Body of pancreas (tissue), 4 donors: ENCODE measurements at regions not wholly inside any gene's neighbourhood (a gene's known extent, or its start where the extent isn't known, plus 50 kb on each side); places are given as distances from the start of the nearest gene placed in this dataset.
A peak's percentile ranks its signal among the peaks of the same experiment; 100 is the strongest.

Source experiments
- ATAC-seq: fragments of 150-250 bp; one replicate; pipeline ENCODE4 v1.9.1; 2016
- DNase-seq, 4 donors: peaks; one replicate each; pipeline ENCODE4 v3.0.0-alpha.2; 2019
- H3K27ac ChIP-seq, 4 donors: fragments of 200-600 bp; sonication (generic); 1 replicate in 3 of 4; 2 replicates in 1 of 4; pipeline versions ENCODE4 v1.5.1 to v1.6.1; 2016 to 2019; ENCODE audit warnings: mild to moderate bottlenecking in 1 of 4, mixed read lengths in 1 of 4, moderate library complexity in 1 of 4
- H3K27me3 ChIP-seq, 2 donors: fragments of 200-600 bp; sonication (generic); one replicate each; pipeline ENCODE4 v1.6.0; 2016; ENCODE audit warnings: mild to moderate bottlenecking in 1 of 2
- H3K36me3 ChIP-seq, 2 donors: fragments of 200-600 bp; sonication (generic); replicated peaks in 1 of 2; 2 replicates each; pipeline ENCODE4 v1.5.1; 2016; ENCODE audit warnings: low read depth in 2 of 2; ENCODE audit not compliant: insufficient read depth in 1 of 2
- H3K4me1 ChIP-seq: fragments of 200-600 bp; sonication (generic); one replicate; pipeline ENCODE4 v1.6.0; 2016
- H3K4me3 ChIP-seq, 2 donors: fragments of 200-600 bp; sonication (generic); 1 replicate in 1 of 2; 2 replicates in 1 of 2; pipeline ENCODE4 v1.5.1; 2016 to 2019
- H3K9me3 ChIP-seq, 3 donors: fragments of 200-600 bp; sonication (generic); 1 replicate in 2 of 3; 2 replicates in 1 of 3; pipeline ENCODE4 v1.5.1; 2016
- CTCF ChIP-seq, 7 experiments: fragments of 450-650 bp in 4 of 7; fragments of 200-600 bp in 3 of 7; sonication (generic) in 3 of 7; IDR thresholded peaks; one replicate each; pipeline ENCODE4 v1.5.1; 2016 to 2019; ENCODE audit warnings: antibody characterized with exemption in 7 of 7
- POLR2A ChIP-seq, 3 donors: fragments of 450-650 bp; IDR thresholded peaks; one replicate each; pipeline ENCODE4 v1.6.1; 2016; ENCODE audit warnings: antibody characterized with exemption in 3 of 3, mild to moderate bottlenecking in 2 of 3
- WGBS, 2 donors: methylation state at CpG; one replicate each; pipeline ENCODE4 v1.1.5; 2017; 5-methylcytosine and 5-hydroxymethylcytosine counted together
- intact Hi-C: fragments of 100-400 bp; cut with DNase I; formaldehyde crosslinking; loops from one replicate; pipeline ENCODE4 v1.15.1; 2023

GRCh38 chr7:13279854-13280435 lies 592.5 kb downstream of the ARL4A start:
- Histone ChIP-seq H3K36me3 (no peaks in the 10 kb centered on the region), H3K4me1 (no peaks in the 10 kb centered on the region), H3K9me3 (no peaks in the 10 kb centered on the region), H3K27ac (no peak overlapping the region), H3K4me3 (no peak overlapping the region), H3K27me3 (no peaks in the 10 kb centered on the region)
- 19 to 21% methylated on average over 3 of the region's 3 CpGs for WGBS, 2 donors
- intact Hi-C loops = loop anchor here (10.0 kb wide), 3 partner anchors 455 to 1415 kb away; no protein-coding TSS in a partner anchor
- TF ChIP-seq POLR2A (IDR thresholded peaks at IDR 0.05) (no peak), CTCF (IDR thresholded peaks at IDR 0.05) (peak; percentile 19 to 56 (median 50))
- ATAC-seq = no peak
- DNase-seq = no peak

GRCh38 chr7:13282377-13282980 lies 595.0 kb downstream of the ARL4A start:
- no peak for TF ChIP-seq POLR2A (IDR thresholded peaks at IDR 0.05)
- peak in 5 of 7 experiments; percentile 20 to 35 (median 23) for TF ChIP-seq CTCF (IDR thresholded peaks at IDR 0.05)
- 42 to 45% methylated on average over 3 of the region's 3 CpGs for WGBS, 2 donors
- no peak overlapping the region for H3K4me3 ChIP-seq
- DNase-seq (no peak), ATAC-seq (no peak)
- no peaks in the 10 kb centered on the region for H3K27me3 ChIP-seq
- H3K27ac ChIP-seq = no peak overlapping the region
- intact Hi-C loops = loop anchor here (10.0 kb wide), 3 partner anchors 452 to 1412 kb away; no protein-coding TSS in a partner anchor
- H3K36me3 ChIP-seq = no peaks in the 10 kb centered on the region
- no peaks in the 10 kb centered on the region for H3K4me1 ChIP-seq
- no peaks in the 10 kb centered on the region for H3K9me3 ChIP-seq

- no peak for ATAC-seq
- TF ChIP-seq CTCF (IDR thresholded peaks at IDR 0.05) (no peak), POLR2A (IDR thresholded peaks at IDR 0.05) (no peak)
- intact Hi-C loops = loop anchor here (10.0 kb wide), 3 partner anchors 448 to 1408 kb away; no protein-coding TSS in a partner anchor
- WGBS, 2 donors = 46 to 54% methylated on average over 4 of the region's 4 CpGs
- H3K4me1 ChIP-seq = no peaks in the 10 kb centered on the region
- no peak overlapping the region for H3K4me3 ChIP-seq
- H3K9me3 ChIP-seq = no peaks in the 10 kb centered on the region
- H3K36me3 ChIP-seq = no peaks in the 10 kb centered on the region
- DNase-seq = no peak
- H3K27ac ChIP-seq = no peak overlapping the region
- H3K27me3 ChIP-seq = no peaks in the 10 kb centered on the region
Observed at GRCh38 chr7:13286916-13287315, 599.5 kb downstream of the ARL4A start.

GRCh38 chr7:13288516-13288915 lies 601.1 kb downstream of the ARL4A start:
- TF ChIP-seq POLR2A (IDR thresholded peaks at IDR 0.05) = no peak
- no peak for TF ChIP-seq CTCF (IDR thresholded peaks at IDR 0.05)
- no peak overlapping the region for H3K27ac ChIP-seq
- intact Hi-C loops = loop anchor here (10.0 kb wide), 3 partner anchors 446 to 1406 kb away; no protein-coding TSS in a partner anchor
- ATAC-seq = no peak
- H3K4me1 ChIP-seq = no peaks in the 10 kb centered on the region
- no peaks in the 10 kb centered on the region for H3K36me3 ChIP-seq
- no peaks in the 10 kb centered on the region for H3K27me3 ChIP-seq
- H3K9me3 ChIP-seq = no peaks in the 10 kb centered on the region
- no peak overlapping the region for H3K4me3 ChIP-seq
- DNase-seq = no peak

GRCh38 chr7:13290975-13291374 lies 603.5 kb downstream of the ARL4A start:
- H3K27ac ChIP-seq = no peak overlapping the region
- intact Hi-C loops = no loop called here
- DNase-seq (no peak), ATAC-seq (no peak)
- no peaks in the 10 kb centered on the region for H3K9me3 ChIP-seq
- no peaks in the 10 kb centered on the region for H3K27me3 ChIP-seq
- H3K4me3 ChIP-seq = no peak overlapping the region
- TF ChIP-seq POLR2A (IDR thresholded peaks at IDR 0.05) (no peak), CTCF (IDR thresholded peaks at IDR 0.05) (no peak)
- no peaks in the 10 kb centered on the region for H3K4me1 ChIP-seq
- H3K36me3 ChIP-seq = no peaks in the 10 kb centered on the region
